ENCODE measurements at regions not wholly inside any gene's neighbourhood (a gene's known extent, or its start where the extent isn't known, plus 50 kb on each side); places are given as distances from the start of the nearest gene placed in this dataset.

DNA sequence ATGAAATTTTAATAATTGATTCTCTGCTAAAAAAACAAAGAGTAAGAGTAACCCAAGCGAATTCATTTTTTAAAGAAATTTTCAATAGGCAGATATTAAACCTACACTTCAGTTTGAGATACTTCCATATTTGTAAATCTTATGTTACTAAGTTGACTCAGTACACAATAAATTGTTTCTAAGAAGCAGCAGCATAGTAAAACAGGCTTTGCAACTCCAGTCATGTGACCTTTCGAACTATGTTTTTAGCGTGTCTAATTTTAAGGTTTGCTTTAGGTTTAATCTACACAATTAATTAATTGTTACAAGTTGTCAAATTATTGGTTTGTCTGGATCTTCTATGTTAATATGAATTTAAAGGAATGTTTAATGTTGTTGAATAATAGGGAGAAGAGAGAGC is 708.9 kb upstream of the CITED2 start:
- TF ChIP-seq, protein P1, sequence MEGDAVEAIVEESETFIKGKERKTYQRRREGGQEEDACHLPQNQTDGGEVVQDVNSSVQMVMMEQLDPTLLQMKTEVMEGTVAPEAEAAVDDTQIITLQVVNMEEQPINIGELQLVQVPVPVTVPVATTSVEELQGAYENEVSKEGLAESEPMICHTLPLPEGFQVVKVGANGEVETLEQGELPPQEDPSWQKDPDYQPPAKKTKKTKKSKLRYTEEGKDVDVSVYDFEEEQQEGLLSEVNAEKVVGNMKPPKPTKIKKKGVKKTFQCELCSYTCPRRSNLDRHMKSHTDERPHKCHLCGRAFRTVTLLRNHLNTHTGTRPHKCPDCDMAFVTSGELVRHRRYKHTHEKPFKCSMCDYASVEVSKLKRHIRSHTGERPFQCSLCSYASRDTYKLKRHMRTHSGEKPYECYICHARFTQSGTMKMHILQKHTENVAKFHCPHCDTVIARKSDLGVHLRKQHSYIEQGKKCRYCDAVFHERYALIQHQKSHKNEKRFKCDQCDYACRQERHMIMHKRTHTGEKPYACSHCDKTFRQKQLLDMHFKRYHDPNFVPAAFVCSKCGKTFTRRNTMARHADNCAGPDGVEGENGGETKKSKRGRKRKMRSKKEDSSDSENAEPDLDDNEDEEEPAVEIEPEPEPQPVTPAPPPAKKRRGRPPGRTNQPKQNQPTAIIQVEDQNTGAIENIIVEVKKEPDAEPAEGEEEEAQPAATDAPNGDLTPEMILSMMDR (IDR thresholded peaks at IDR 0.05) = no peak
- Histone ChIP-seq H3K27ac (no peak overlapping the region), H3K4me3 (no peak overlapping the region)
- DNase-seq (ENCODE audit: low spot score) = no peak

DNA sequence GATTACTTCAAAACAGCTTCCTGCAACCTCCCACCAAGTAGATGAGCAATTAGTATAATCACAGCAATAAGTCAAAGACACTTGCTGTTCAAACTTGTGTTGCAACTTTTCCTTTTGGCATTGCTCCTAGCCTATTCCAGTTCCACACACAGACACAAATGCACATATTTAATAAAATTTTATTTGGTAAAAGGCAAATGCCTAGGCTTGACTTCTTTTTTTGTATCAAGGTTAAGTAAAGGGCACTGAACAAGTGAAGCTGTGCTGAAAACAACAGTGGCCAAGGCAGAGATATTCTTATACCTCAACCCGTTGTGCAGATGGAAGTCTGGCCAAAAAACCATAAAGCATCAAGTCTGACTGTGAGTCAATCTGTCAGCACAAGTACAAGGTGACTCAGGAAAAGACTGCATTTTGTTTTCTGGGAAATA is 708.4 kb upstream of the CITED2 start:
- no peak for DNase-seq (ENCODE audit: low spot score)
- TF ChIP-seq, protein P1 (IDR thresholded peaks at IDR 0.05) = no peak
- no peak overlapping the region for H3K27ac ChIP-seq
- H3K4me3 ChIP-seq = no peak overlapping the region

DNA sequence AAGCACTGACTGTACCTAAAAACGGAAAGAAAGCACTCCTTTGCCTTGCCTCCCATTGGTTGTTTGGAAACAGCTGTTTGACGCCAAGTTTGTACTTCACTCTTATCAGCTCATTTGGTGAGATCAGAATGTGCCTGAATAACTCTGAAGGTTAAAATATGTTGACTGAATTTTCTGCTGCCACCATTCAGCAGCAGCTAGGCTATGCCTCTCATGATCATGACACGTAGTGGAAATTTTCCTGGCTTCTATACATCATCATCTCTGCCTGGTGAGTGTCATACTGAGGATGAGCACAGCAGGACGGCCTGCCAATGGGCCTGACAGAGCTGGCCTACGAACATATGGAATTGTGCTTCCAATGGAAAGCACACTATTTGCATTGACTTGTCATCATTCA is 704.9 kb upstream of the CITED2 start:
- H3K4me3 ChIP-seq = peak overlapping the region; percentile 50
- peak overlapping the region; percentile 64 to 86 for H3K27ac ChIP-seq
- TF ChIP-seq, protein P1 (IDR thresholded peaks at IDR 0.05) = no peak
- DNase-seq (ENCODE audit: low spot score) = peak; percentile 71

DNA sequence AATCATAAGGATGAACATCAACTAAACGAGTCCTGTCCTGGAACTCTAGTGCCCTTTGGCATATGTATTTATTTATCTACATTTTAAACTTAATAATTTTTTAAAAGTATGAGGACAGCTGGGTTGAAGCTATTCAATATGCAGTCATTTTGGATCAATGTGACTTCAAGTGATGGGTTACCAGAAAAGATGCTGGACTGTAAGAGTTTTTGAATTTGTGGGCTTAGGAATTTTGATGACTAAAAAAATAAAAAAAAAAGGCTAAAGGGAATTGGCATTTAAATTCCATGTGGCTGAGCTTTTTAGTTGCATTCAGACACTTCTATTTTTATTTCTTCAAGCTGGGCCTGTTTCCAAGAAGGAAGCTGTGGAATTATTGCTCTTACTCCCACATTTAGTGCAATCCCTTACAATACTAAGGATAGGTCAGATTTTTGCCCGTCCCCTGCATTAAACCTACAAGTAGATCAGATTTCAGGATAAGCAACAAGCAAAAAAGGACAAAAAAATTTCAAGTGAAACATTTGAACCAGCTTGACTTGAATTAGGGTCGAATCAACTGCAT is 704.2 kb upstream of the CITED2 start:
- Histone ChIP-seq H3K27ac (peak overlapping the region; percentile 64 to 86), H3K4me3 (peak overlapping the region; percentile 50)
- TF ChIP-seq, protein P1 (IDR thresholded peaks at IDR 0.05) = no peak
- DNase-seq (ENCODE audit: low spot score) = no peak

DNA sequence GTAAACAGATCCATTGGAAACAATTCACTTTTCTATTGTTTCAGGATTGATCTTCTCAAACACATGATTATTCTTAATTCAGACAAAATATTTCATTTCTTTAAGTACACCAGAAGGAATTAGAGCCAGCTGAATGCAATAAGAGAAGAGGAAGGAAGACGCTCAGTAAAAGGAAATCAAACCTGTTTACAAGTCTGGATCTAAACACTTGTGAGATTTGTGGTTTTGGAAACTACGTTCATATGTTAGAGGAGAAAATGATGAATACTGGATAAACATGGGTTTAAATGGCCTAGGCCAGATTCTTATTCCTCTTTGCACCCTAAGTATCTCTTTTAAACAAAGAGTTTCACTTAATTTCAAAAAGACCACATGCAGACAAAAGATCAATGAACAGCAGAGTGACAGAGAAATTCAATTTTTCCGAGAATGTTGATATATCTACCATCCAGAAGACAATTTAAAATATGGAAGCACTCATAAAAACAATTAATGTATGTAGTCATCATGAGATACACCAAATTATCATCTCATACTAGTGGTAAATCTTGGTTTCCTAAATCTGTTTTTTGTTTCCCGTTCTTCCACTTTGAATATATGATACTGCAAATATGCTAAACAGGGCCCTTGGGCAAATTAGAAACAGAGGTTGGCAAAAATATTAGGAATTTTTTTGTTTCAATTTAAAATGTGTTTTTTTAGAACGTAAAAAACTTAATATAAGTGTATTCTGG is 703.5 kb upstream of the CITED2 start:
- TF ChIP-seq, protein P1 (IDR thresholded peaks at IDR 0.05) = no peak
- no peak overlapping the region for H3K4me3 ChIP-seq
- H3K27ac ChIP-seq = peak overlapping the region; percentile 64 to 86
- no peak for DNase-seq (ENCODE audit: low spot score)

DNA sequence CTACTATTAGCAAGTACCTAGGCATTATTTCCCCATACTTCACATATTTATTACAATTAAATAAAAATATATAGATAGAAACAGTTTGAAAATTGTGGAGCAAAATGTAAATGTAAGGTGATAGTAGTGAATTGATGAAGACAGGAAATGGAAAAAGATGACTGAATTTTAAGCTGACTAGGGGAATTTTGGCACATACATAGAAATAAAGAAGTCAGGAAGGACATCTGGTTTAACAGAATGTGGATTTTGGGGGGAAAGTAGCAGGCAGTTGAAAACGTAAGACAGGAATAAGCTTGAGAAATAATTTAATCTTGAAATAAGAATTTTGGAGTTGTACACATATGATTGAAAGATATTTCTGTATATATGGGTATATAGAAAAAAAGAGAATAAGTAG is 701.7 kb upstream of the CITED2 start:
- no peak for DNase-seq (ENCODE audit: low spot score)
- H3K27ac ChIP-seq = no peak overlapping the region
- no peak overlapping the region for H3K4me3 ChIP-seq
- TF ChIP-seq, protein P1 (IDR thresholded peaks at IDR 0.05) = no peak

DNA sequence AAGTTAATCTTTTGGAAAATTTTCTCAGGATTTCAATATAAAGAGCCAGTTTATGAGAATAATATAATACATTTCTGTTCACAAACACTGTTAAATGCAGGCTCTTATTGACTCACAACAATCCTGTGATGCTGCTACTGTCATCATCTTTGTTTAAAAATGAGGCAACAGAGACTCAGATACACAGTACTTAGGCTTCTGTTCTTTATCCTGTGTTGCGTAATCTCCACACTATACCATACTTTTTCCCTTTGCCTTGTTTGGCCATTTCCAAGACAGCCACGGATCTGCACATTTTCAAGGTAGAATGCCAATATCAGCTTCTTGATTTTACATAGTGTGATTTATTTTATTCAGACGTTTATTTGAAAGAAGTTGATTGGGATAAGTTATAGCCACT is 699.0 kb upstream of the CITED2 start:
- Histone ChIP-seq H3K27ac (no peak overlapping the region), H3K4me3 (no peak overlapping the region)
- DNase-seq (ENCODE audit: low spot score) = no peak
- TF ChIP-seq, protein P1 (IDR thresholded peaks at IDR 0.05) = no peak

Data from coronary artery (tissue), 2 donors.